Stimulated activated CD4-positive, alpha-beta T cell treated with anti-CD3 and anti-CD28 coated beads, Interleukin-2, amount 100 ng/mL, for 24 hours (primary cell): ENCODE measurements at regions not wholly inside any gene's neighbourhood (a gene's known extent, or its start where the extent isn't known, plus 50 kb on each side); places are given as distances from the start of the nearest gene placed in this dataset.

Experiments used
- DNase-seq, 2 donors: peaks; one replicate each; pipeline ENCODE4 v3.0.0-alpha.2; 2020

- no peak for DNase-seq
Measured at GRCh38 chr2:13109516-13109915, 392.8 kb downstream of the TRIB2 start.

- DNase-seq = no peak
Measured at GRCh38 chr2:13110825-13111224, 394.1 kb downstream of the TRIB2 start.

- DNase-seq = no peak
Measured at GRCh38 chr2:13113002-13113401, 396.3 kb downstream of the TRIB2 start.

- no peak for DNase-seq
Measured at GRCh38 chr2:13114391-13114790, 397.7 kb downstream of the TRIB2 start.

- no peak for DNase-seq
Measured at GRCh38 chr2:13115643-13116042, 398.9 kb downstream of the TRIB2 start.

GRCh38 chr2:13121096-13121495, 404.4 kb downstream of the TRIB2 start:
- DNase-seq = no peak

- DNase-seq = no peak
Measured at GRCh38 chr2:13128139-13128538, 411.4 kb downstream of the TRIB2 start.

GRCh38 chr2:13135369-13135768, 418.6 kb downstream of the TRIB2 start:
- DNase-seq = no peak

GRCh38 chr2:13135856-13136255, 419.1 kb downstream of the TRIB2 start:
- no peak for DNase-seq

- no peak for DNase-seq
Measured at GRCh38 chr2:13137679-13138078, 420.9 kb downstream of the TRIB2 start.

- DNase-seq = no peak
Measured at GRCh38 chr2:13141315-13141714, 424.6 kb downstream of the TRIB2 start.

GRCh38 chr2:13143451-13143850, 426.7 kb downstream of the TRIB2 start:
- DNase-seq = no peak

GRCh38 chr2:13156916-13157315, 440.2 kb downstream of the TRIB2 start:
- DNase-seq = no peak

- no peak for DNase-seq
Measured at GRCh38 chr2:13158466-13158865, 441.7 kb downstream of the TRIB2 start.

GRCh38 chr2:13180729-13181128, 464.0 kb downstream of the TRIB2 start:
- no peak for DNase-seq

- DNase-seq = no peak
Measured at GRCh38 chr2:13193075-13193474, 476.3 kb downstream of the TRIB2 start.

- no peak for DNase-seq
Measured at GRCh38 chr2:13193900-13194299, 477.2 kb downstream of the TRIB2 start.

- DNase-seq = no peak
Measured at GRCh38 chr2:13195270-13195669, 478.5 kb downstream of the TRIB2 start.

GRCh38 chr2:13197248-13197647, 480.5 kb downstream of the TRIB2 start:
- DNase-seq = no peak

GRCh38 chr2:13201924-13202323, 485.2 kb downstream of the TRIB2 start:
- DNase-seq = no peak

GRCh38 chr2:13212115-13212514, 495.4 kb downstream of the TRIB2 start:
- no peak for DNase-seq

- DNase-seq = no peak
Measured at GRCh38 chr2:13218205-13218604, 501.5 kb downstream of the TRIB2 start.

GRCh38 chr2:13227578-13227977, 510.8 kb downstream of the TRIB2 start:
- DNase-seq = no peak

- no peak for DNase-seq
Measured at GRCh38 chr2:13230221-13230620, 513.5 kb downstream of the TRIB2 start.

GRCh38 chr2:13240061-13240460, 523.3 kb downstream of the TRIB2 start:
- no peak for DNase-seq
